GM18867 (cell line): ENCODE measurements at regions not wholly inside any gene's neighbourhood (a gene's known extent, or its start where the extent isn't known, plus 50 kb on each side); places are given as distances from the start of the nearest gene placed in this dataset.

ENCODE experiments used
- ATAC-seq: cut with Tn5 transposase; IDR thresholded peaks from one replicate; pipeline ENCODE4 v1.9.1; 2021; ENCODE audit warnings: mild to moderate bottlenecking, moderate library complexity; ENCODE audit not compliant: unreplicated experiment

DNA sequence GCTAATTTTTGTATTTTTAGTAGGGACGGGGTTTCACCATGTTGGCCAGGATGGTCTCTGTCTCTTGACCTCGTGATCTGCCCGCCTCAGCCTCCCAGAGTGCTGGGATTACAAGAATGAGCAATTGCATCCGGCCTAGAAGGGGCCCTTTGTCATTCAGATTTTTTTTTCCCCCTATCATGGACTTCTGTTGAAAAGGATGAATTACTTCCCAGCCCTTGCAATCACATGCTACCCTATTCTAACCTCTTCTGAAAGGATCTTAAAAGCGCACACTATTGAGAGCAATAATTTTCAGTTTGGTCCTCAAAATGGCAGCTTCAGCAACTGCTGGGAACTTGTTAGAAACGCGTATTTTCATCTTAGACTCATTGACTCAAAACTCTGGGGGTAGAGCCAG is 575.6 kb upstream of the KIRREL3 start:
- ATAC-seq: no peak

DNA sequence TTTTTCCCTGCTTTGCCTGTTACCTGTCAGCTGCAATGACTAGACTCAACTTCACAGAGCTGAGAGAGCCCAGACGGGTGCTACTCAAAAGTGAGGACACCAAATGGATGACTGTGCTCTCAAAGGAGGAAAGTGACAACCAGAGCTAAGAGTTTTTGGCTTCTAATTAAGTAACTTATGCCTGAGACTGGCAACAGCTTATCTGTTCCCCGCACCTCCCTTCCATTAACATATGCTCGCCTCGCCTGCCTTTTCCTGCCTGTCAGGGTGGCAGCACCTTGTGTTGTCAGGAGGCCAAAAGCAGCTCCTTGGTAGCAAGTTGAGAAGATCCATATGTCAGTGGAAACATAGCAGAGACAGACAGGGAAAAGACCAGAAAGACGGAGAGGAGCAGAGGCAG is 573.9 kb upstream of the KIRREL3 start:
- no peak for ATAC-seq

GRCh38 chr11:127568891-127569290 is 568.3 kb upstream of the KIRREL3 start:
- ATAC-seq: no peak

GRCh38 chr11:127567237-127567932 is 566.8 kb upstream of the KIRREL3 start:
- ATAC-seq: no peak

GRCh38 chr11:127564810-127565209 is 564.2 kb upstream of the KIRREL3 start:
- ATAC-seq: no peak

DNA sequence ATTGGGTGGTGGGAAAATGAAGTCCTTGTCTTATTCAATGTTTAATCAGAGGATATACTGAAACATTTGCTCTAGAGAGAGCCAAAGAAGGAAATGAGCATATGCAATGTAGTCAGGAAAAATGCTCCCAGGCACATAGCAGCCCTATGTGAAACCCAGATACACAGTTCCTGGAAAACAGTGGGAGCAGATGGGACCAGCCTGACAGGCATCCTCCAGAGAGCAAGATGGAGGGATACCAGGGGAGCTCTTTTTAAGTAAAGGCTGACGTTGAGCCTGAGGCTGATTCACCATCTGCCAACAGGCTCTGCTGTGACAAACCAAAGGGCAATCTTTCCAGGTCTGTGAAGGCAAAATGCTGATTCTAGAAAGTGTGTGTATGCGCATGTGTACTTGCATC is 559.4 kb upstream of the KIRREL3 start:
- ATAC-seq: no peak

DNA sequence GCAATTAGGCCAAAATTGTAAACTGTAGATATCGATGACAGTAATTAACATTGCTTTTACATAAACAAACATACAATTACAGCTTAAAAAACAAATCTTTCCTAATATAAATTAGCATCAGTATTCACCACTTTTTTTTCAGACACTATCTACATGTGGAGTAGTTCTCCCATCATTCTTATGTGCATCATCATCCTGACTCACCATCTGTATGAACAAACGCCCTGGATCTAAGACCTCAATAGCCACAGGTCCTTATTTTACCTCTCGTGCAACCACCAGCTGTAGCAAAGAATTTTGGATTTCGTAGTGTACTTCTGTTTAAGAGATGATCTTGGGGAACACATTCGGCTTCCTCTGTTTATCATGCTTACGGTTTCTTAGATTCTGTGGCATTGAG is 551.9 kb upstream of the KIRREL3 start:
- no peak for ATAC-seq

- ATAC-seq: no peak
Observed at GRCh38 chr11:127531167-127531566, 530.6 kb upstream of the KIRREL3 start.

- no peak for ATAC-seq
Observed at GRCh38 chr11:127528297-127528696, 527.7 kb upstream of the KIRREL3 start.

- ATAC-seq: no peak
Observed at GRCh38 chr11:127524618-127525017, 524.0 kb upstream of the KIRREL3 start.

GRCh38 chr11:127521413-127521812 is 520.8 kb upstream of the KIRREL3 start:
- ATAC-seq: no peak

- no peak for ATAC-seq
Observed at GRCh38 chr11:127507851-127508250, 507.3 kb upstream of the KIRREL3 start.

- ATAC-seq: no peak
Observed at GRCh38 chr11:127506647-127507046, 506.1 kb upstream of the KIRREL3 start.

DNA sequence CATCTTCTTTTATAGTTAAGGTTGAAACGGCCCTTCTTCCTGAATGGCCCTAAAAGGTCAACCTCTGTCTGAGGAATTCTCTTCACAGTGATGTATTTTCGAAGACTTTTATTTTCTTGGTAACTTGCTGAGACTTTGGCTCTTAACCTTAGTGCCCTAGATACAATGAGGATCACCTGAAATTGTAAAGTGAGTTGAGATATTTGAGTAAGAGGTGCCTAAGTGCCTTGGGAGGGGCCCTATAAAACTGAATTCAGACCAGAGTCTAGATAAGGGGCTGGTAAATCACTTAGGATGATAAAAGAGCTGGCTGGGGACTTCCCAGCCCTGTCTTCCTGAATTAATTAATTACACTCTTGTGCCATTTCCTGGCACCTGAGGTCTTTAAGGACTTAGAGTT is 505.6 kb upstream of the KIRREL3 start:
- no peak for ATAC-seq

GRCh38 chr11:127496165-127496564 is 495.6 kb upstream of the KIRREL3 start:
- no peak for ATAC-seq

- peak; percentile 87 for ATAC-seq
Observed at GRCh38 chr11:127493330-127494022, 492.9 kb upstream of the KIRREL3 start.

DNA sequence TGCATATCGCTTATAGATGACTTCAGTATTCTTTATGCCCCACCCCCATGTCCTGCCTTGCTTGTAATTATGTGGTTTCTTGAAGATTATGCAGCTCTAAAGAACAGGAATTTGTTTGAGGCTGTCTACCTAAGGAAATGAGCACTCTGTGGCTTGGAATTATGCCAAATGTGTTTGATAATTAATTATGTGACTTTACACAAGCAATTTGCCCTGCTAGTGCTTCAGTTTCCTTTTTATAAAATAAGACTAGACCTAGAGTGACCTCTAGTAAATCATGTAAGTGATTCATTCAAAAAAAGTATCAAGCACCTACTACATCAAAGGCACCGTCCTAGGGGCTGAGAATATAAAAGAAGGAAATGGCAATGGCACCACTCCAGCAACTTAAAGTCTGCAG is 491.5 kb upstream of the KIRREL3 start:
- no peak for ATAC-seq

DNA sequence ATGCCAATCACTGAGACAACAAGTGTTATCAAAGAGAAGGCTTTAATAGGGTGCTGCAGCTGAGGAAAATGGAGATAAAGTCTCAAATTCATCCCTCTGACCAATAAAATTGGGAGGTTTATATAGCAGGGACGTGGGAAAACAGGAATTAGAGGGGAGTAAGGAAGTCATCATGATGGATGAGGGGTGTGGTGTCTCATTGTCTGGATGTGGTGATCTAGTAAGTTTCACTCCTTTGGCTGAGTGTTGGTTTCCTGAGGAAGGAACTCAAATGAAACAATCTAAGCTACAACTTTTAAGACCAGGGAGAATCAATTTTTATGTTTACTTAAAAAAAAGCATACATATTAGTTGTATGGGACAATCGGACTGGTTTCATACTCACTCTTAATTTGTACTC is 491.0 kb upstream of the KIRREL3 start:
- no peak for ATAC-seq

GRCh38 chr11:127490896-127491295 is 490.3 kb upstream of the KIRREL3 start:
- ATAC-seq: no peak

GRCh38 chr11:127485541-127485940 is 485.0 kb upstream of the KIRREL3 start:
- ATAC-seq: no peak

GRCh38 chr11:127481391-127481790 is 480.8 kb upstream of the KIRREL3 start:
- ATAC-seq: no peak

DNA sequence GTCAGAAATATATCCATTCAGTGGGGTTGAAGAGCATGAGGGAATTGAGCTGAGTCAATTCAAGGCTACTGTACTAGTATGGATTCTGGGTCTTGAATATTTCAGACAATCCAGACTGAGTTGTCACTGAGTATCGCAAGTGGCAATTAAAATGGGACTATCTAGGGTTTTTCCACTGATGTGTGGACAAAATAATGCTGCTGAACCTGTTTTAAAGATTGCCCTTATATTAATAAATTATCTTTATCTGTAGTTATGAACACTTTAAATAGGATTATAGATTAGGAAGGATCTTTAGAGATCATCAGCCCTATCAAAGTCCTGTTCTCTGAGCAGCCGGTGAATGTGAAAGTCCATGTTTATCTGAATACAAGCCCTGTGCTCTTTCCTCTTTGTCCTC is 478.3 kb upstream of the KIRREL3 start:
- ATAC-seq: no peak

- ATAC-seq: no peak
Observed at GRCh38 chr11:127474766-127475165, 474.2 kb upstream of the KIRREL3 start.
